Lung (tissue), 11 donors: ENCODE measurements at regions not wholly inside any gene's neighbourhood (a gene's known extent, or its start where the extent isn't known, plus 50 kb on each side); places are given as distances from the start of the nearest gene placed in this dataset.

ENCODE experiments used
- ATAC-seq: fragments of 200-7000 bp; cut with Tn5 transposase; one replicate; pipeline ENCODE4 v1.9.1; 2020; ENCODE audit warnings: moderate number of reproducible peaks; ENCODE audit not compliant: insufficient read depth, low FRiP score
- DNase-seq, 3 donors: peaks; one replicate each; pipeline ENCODE4 v3.0.0-alpha.2; 2013 to 2017
- H3K27ac ChIP-seq, 2 donors: one replicate each; pipeline ENCODE4 v1.5.1; 2013; ENCODE audit warnings: mild to moderate bottlenecking in 2 of 2, moderate library complexity in 2 of 2, control low read depth in 1 of 2, inconsistent platforms in 1 of 2, low read depth in 1 of 2, low read length in 1 of 2
- H3K27me3 ChIP-seq, 3 donors: one replicate each; pipeline ENCODE4 v1.5.1; 2013; ENCODE audit warnings: low read length in 2 of 3; ENCODE audit not compliant: control insufficient read depth in 3 of 3, insufficient read depth in 3 of 3
- H3K36me3 ChIP-seq, 4 donors: one replicate each; pipeline ENCODE4 v1.5.1; 2013; ENCODE audit warnings: low read length in 4 of 4, mild to moderate bottlenecking in 1 of 4, moderate library complexity in 1 of 4; ENCODE audit not compliant: control insufficient read depth in 4 of 4, insufficient read depth in 4 of 4
- H3K4me1 ChIP-seq, 5 donors: one replicate each; pipeline ENCODE4 v1.5.1; 2013; ENCODE audit warnings: low read length in 5 of 5, mild to moderate bottlenecking in 2 of 5, moderate library complexity in 1 of 5; ENCODE audit not compliant: control insufficient read depth in 5 of 5, insufficient read depth in 5 of 5
- H3K4me3 ChIP-seq: one replicate; pipeline ENCODE4 v1.5.1; 2013; ENCODE audit warnings: mild to moderate bottlenecking, control low read depth, moderate library complexity
- H3K9ac ChIP-seq, 2 donors: one replicate each; pipeline ENCODE4 v1.5.1; 2013; ENCODE audit warnings: low read length in 2 of 2, control low read depth in 1 of 2; ENCODE audit not compliant: insufficient read depth in 1 of 2
- H3K9me3 ChIP-seq, 4 donors: one replicate each; pipeline ENCODE4 v1.5.1; 2013; ENCODE audit warnings: low read length in 3 of 4, mild to moderate bottlenecking in 1 of 4, moderate library complexity in 1 of 4; ENCODE audit not compliant: control insufficient read depth in 4 of 4, insufficient read depth in 3 of 4
- WGBS, 2 donors: extraction: QIAGEN DNeasy Blood & Tissue Kit; methylation state at CpG; one replicate each; pipeline ENCODE4 v1.1.7; 2013; 5-methylcytosine and 5-hydroxymethylcytosine counted together
- TF ChIP-seq, protein P1 (sequence below): IDR thresholded peaks from 2 replicates; pipeline ENCODE4 v1.5.1; 2012; ENCODE audit warnings: mild to moderate bottlenecking; ENCODE audit errors: control extremely low read depth, extremely low read depth
- donor health status: control.
- donor health status: control.
- donor health status: Bipolar disorder and iron deficiency.
- donor health status: healthy.
- donor health status: DM: yes; HTN: yes; CAD: no.

GRCh38 chr15:92541291-92542200 lies 114.0 kb downstream of the FAM174B start:
- TF ChIP-seq, protein P1, sequence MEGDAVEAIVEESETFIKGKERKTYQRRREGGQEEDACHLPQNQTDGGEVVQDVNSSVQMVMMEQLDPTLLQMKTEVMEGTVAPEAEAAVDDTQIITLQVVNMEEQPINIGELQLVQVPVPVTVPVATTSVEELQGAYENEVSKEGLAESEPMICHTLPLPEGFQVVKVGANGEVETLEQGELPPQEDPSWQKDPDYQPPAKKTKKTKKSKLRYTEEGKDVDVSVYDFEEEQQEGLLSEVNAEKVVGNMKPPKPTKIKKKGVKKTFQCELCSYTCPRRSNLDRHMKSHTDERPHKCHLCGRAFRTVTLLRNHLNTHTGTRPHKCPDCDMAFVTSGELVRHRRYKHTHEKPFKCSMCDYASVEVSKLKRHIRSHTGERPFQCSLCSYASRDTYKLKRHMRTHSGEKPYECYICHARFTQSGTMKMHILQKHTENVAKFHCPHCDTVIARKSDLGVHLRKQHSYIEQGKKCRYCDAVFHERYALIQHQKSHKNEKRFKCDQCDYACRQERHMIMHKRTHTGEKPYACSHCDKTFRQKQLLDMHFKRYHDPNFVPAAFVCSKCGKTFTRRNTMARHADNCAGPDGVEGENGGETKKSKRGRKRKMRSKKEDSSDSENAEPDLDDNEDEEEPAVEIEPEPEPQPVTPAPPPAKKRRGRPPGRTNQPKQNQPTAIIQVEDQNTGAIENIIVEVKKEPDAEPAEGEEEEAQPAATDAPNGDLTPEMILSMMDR = no peak
- ATAC-seq (no peak), DNase-seq (peak; percentile 77 to 82 (median 79))
- H3K36me3 ChIP-seq = no peaks in the 10 kb centered on the region
- no peak overlapping the region for H3K27ac ChIP-seq
- no peaks in the 10 kb centered on the region for H3K27me3 ChIP-seq
- H3K4me3 ChIP-seq = no peak overlapping the region
- peaks cover 0 to 26% (median 1%) of the 10 kb centered on the region in 5 donors for H3K4me1 ChIP-seq
- H3K9me3 ChIP-seq = peaks cover 0 to 2% (median 0%) of the 10 kb centered on the region in 4 donors
- no peak overlapping the region for H3K9ac ChIP-seq
- 58 to 69% methylated on average over 7 of the region's 7 CpGs for WGBS, 2 donors

GRCh38 chr15:92538115-92538514 lies 117.5 kb downstream of the FAM174B start:
- H3K27ac ChIP-seq = no peak overlapping the region
- no peaks in the 10 kb centered on the region for H3K36me3 ChIP-seq
- ATAC-seq = no peak
- WGBS, 2 donors = 74 to 80% methylated on average over 3 of the region's 3 CpGs
- H3K27me3 ChIP-seq = no peaks in the 10 kb centered on the region
- H3K4me1 ChIP-seq = peaks cover 0 to 26% (median 1%) of the 10 kb centered on the region in 5 donors
- TF ChIP-seq, protein P1 = no peak
- DNase-seq = no peak
- H3K9me3 ChIP-seq = peaks cover 0 to 2% (median 0%) of the 10 kb centered on the region in 4 donors
- H3K4me3 ChIP-seq = no peak overlapping the region
- no peak overlapping the region for H3K9ac ChIP-seq

DNA sequence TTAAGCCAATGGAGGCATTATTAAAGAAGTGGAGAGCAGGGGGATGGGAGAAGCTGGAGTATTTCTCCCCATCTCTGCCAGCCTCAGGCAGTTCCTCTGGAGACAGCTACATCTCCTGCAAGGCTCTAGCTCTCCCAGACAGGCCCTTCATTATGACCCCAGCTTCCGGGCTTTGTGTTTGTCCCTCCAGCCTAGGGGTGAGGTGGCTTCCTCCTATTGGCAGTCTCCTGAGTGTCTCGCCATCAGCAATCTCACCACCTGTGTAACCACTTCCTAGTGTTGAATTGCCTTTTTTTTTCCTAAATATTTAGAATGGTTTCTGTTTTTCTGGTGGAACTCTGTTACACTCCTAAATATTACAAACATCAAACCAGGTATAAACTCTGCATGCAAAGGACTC lies 122.3 kb downstream of the FAM174B start:
- H3K27ac ChIP-seq = no peak overlapping the region
- H3K36me3 ChIP-seq = no peaks in the 10 kb centered on the region
- H3K9ac ChIP-seq = no peak overlapping the region
- peaks cover 0 to 5% (median 0%) of the 10 kb centered on the region in 5 donors for H3K4me1 ChIP-seq
- no peak for ATAC-seq
- no peak for DNase-seq
- H3K27me3 ChIP-seq = no peaks in the 10 kb centered on the region
- peaks cover 0 to 5% (median 0%) of the 10 kb centered on the region in 4 donors for H3K9me3 ChIP-seq
- H3K4me3 ChIP-seq = no peak overlapping the region
- 46 to 58% methylated on average over 2 of the region's 2 CpGs for WGBS, 2 donors
- TF ChIP-seq, protein P1 = no peak
